Inferior parietal cortex (tissue), 1 donor: ENCODE measurements at regions not wholly inside any gene's neighbourhood (a gene's known extent, or its start where the extent isn't known, plus 50 kb on each side); places are given as distances from the start of the nearest gene placed in this dataset.
"Not testable (repeated sequence)": the region's sequence is repeated elsewhere in the genome, so short reads cannot be mapped to it uniquely, and the experiment has no call there.

ENCODE experiments used
- DNase-seq: peaks from one replicate; pipeline ENCODE4 v3.0.0-alpha.2; 2016; ENCODE audit errors: extremely low spot score

- DNase-seq, result no peak
Observed at GRCh38 chr6:168369786-168370185, 50.2 kb upstream of the DACT2 start.

GRCh38 chr6:168370310-168370991 is 50.9 kb upstream of the DACT2 start:
- peak; percentile 45 for DNase-seq

- DNase-seq, result no peak
Observed at GRCh38 chr6:168371185-168371584, 51.6 kb upstream of the DACT2 start.

GRCh38 chr6:168371618-168371980 is 52.0 kb upstream of the DACT2 start:
- no peak for DNase-seq

GRCh38 chr6:168371981-168372711 is 52.6 kb upstream of the DACT2 start:
- no peak for DNase-seq

- no peak for DNase-seq
Observed at GRCh38 chr6:168372889-168373288, 53.3 kb upstream of the DACT2 start.

GRCh38 chr6:168373389-168373788 is 53.8 kb upstream of the DACT2 start:
- DNase-seq, result no peak

GRCh38 chr6:168374051-168374502 is 54.5 kb upstream of the DACT2 start:
- no peak for DNase-seq

GRCh38 chr6:168374541-168375071 is 55.0 kb upstream of the DACT2 start:
- no peak for DNase-seq

- no peak for DNase-seq
Observed at GRCh38 chr6:168376120-168376519, 56.5 kb upstream of the DACT2 start.

GRCh38 chr6:168376811-168377483 is 57.4 kb upstream of the DACT2 start:
- no peak for DNase-seq

GRCh38 chr6:168377484-168377855 is 57.9 kb upstream of the DACT2 start:
- no peak for DNase-seq

- DNase-seq, result peak; percentile 19
Observed at GRCh38 chr6:168377856-168378832, 58.6 kb upstream of the DACT2 start.

GRCh38 chr6:168379579-168379978 is 60.0 kb upstream of the DACT2 start:
- not testable (repeated sequence) for DNase-seq

GRCh38 chr6:168380166-168380955 is 60.6 kb upstream of the SMOC2 start:
- DNase-seq, result not testable (repeated sequence)

GRCh38 chr6:168380956-168381605 is 59.9 kb upstream of the SMOC2 start:
- DNase-seq, result no peak

GRCh38 chr6:168381726-168382458 is 59.1 kb upstream of the SMOC2 start:
- no peak for DNase-seq

GRCh38 chr6:168383062-168383854 is 57.7 kb upstream of the SMOC2 start:
- DNase-seq, result no peak
